ENCODE measurements at regions not wholly inside any gene's neighbourhood (a gene's known extent, or its start where the extent isn't known, plus 50 kb on each side); places are given as distances from the start of the nearest gene placed in this dataset.

GRCh38 chr9:90021216-90021906 lies 416.5 kb downstream of the GADD45G start:
- H3K4me1 ChIP-seq (ENCODE audit: insufficient read depth, insufficient read length) = peaks cover under 1% of the 10 kb centered on the region
- H3K9me3 ChIP-seq (ENCODE audit: insufficient read depth, low read length) = 0 out of 2 replicates have a peak, but pooled peaks cover 6% of the 10 kb centered on the region
- DNase-seq (ENCODE audit: low read depth, low spot score) = no peak
- no peaks in the 10 kb centered on the region for H3K36me3 ChIP-seq (ENCODE audit: insufficient read depth, insufficient read length, low read length)
- peaks cover 3% of the 10 kb centered on the region for H3K27me3 ChIP-seq (ENCODE audit: insufficient read depth, insufficient read length)
- H3K9ac ChIP-seq (ENCODE audit: insufficient read length, low read depth) = no peak overlapping the region
- TF ChIP-seq YY1 (IDR thresholded peaks at IDR 0.05; ENCODE audit: insufficient read depth, insufficient read length) (no peak), SUZ12 (IDR thresholded peaks at IDR 0.05; ENCODE audit: extremely low read depth, insufficient read depth, insufficient read length) (no peak), ZNF274 (IDR thresholded peaks at IDR 0.05; ENCODE audit: low read depth, low read length) (no peak)
- H3K4me3 ChIP-seq (ENCODE audit: insufficient read length, low read depth) = no peak overlapping the region

GRCh38 chr9:90022474-90022873 lies 417.7 kb downstream of the GADD45G start:
- peaks cover 2% of the 10 kb centered on the region for H3K4me1 ChIP-seq (ENCODE audit: insufficient read depth, insufficient read length)
- TF ChIP-seq SUZ12 (IDR thresholded peaks at IDR 0.05; ENCODE audit: extremely low read depth, insufficient read depth, insufficient read length) (no peak), ZNF274 (IDR thresholded peaks at IDR 0.05; ENCODE audit: low read depth, low read length) (no peak), YY1 (IDR thresholded peaks at IDR 0.05; ENCODE audit: insufficient read depth, insufficient read length) (no peak)
- no peak overlapping the region for H3K9ac ChIP-seq (ENCODE audit: insufficient read length, low read depth)
- H3K9me3 ChIP-seq (ENCODE audit: insufficient read depth, low read length) = 0 out of 2 replicates have a peak, but pooled peaks cover 6% of the 10 kb centered on the region
- no peak for DNase-seq (ENCODE audit: low read depth, low spot score)
- H3K4me3 ChIP-seq (ENCODE audit: insufficient read length, low read depth) = no peak overlapping the region
- H3K27me3 ChIP-seq (ENCODE audit: insufficient read depth, insufficient read length) = peaks cover 3% of the 10 kb centered on the region
- no peaks in the 10 kb centered on the region for H3K36me3 ChIP-seq (ENCODE audit: insufficient read depth, insufficient read length, low read length)

DNA sequence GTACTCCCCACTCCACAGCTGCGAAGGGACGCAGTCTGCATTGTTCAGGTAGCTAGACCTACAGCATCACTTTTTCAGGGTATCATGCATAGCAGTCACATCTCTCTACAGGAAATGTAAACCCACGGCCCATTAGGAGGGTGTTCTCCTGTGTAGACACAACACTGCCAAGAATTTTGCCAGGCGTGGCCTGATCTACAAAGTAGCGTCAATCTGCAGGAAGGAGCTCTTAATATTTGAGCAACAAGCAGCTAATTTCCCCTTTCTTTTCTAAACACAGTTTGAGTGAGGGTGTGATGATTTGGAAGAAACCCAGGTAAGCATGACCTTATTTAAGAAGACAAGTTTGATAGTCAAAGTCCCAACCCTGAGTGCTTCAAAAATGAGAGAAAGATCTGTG lies 419.0 kb downstream of the GADD45G start:
- Histone ChIP-seq H3K9me3 (ENCODE audit: insufficient read depth, low read length) (0 out of 2 replicates have a peak, but pooled peaks cover 6% of the 10 kb centered on the region), H3K36me3 (ENCODE audit: insufficient read depth, insufficient read length, low read length) (no peaks in the 10 kb centered on the region), H3K27me3 (ENCODE audit: insufficient read depth, insufficient read length) (peaks cover 3% of the 10 kb centered on the region), H3K4me3 (ENCODE audit: insufficient read length, low read depth) (no peak overlapping the region), H3K9ac (ENCODE audit: insufficient read length, low read depth) (no peak overlapping the region), H3K4me1 (ENCODE audit: insufficient read depth, insufficient read length) (peaks cover 2% of the 10 kb centered on the region)
- TF ChIP-seq SUZ12 (IDR thresholded peaks at IDR 0.05; ENCODE audit: extremely low read depth, insufficient read depth, insufficient read length) (no peak), YY1 (IDR thresholded peaks at IDR 0.05; ENCODE audit: insufficient read depth, insufficient read length) (no peak), ZNF274 (IDR thresholded peaks at IDR 0.05; ENCODE audit: low read depth, low read length) (no peak)
- DNase-seq (ENCODE audit: low read depth, low spot score) = no peak

GRCh38 chr9:90024409-90024808 lies 419.6 kb downstream of the GADD45G start:
- Histone ChIP-seq H3K36me3 (ENCODE audit: insufficient read depth, insufficient read length, low read length) (no peaks in the 10 kb centered on the region), H3K9ac (ENCODE audit: insufficient read length, low read depth) (no peak overlapping the region), H3K4me3 (ENCODE audit: insufficient read length, low read depth) (no peak overlapping the region), H3K27me3 (ENCODE audit: insufficient read depth, insufficient read length) (peaks cover 3% of the 10 kb centered on the region), H3K9me3 (ENCODE audit: insufficient read depth, low read length) (0 out of 2 replicates have a peak, but pooled peaks cover 6% of the 10 kb centered on the region), H3K4me1 (ENCODE audit: insufficient read depth, insufficient read length) (peaks cover 2% of the 10 kb centered on the region)
- DNase-seq (ENCODE audit: low read depth, low spot score) = no peak
- TF ChIP-seq SUZ12 (IDR thresholded peaks at IDR 0.05; ENCODE audit: extremely low read depth, insufficient read depth, insufficient read length) = no peak
- no peak for TF ChIP-seq ZNF274 (IDR thresholded peaks at IDR 0.05; ENCODE audit: low read depth, low read length)
- no peak for TF ChIP-seq YY1 (IDR thresholded peaks at IDR 0.05; ENCODE audit: insufficient read depth, insufficient read length)

DNA sequence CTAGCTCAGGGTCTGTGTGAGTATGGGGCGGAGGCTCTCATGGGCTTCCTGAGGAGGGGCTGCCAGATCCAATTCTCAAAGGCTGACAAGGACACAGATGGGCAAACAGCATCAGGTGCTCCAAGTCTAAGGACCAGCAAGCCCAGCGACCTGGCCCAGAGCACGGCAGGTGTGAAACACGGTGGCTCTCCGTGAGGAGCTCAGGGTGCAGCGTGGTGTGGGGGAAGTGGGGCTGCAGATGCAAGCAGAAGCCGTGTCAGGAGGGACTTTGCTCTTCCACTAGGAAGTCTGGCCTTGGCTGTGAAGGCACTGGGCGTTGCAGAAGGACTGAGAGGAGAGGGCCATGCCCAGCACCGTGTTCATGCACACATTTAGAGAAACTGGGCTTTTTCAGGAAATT lies 420.0 kb downstream of the GADD45G start:
- H3K4me3 ChIP-seq (ENCODE audit: insufficient read length, low read depth) = no peak overlapping the region
- no peak for TF ChIP-seq SUZ12 (IDR thresholded peaks at IDR 0.05; ENCODE audit: extremely low read depth, insufficient read depth, insufficient read length)
- no peak for TF ChIP-seq YY1 (IDR thresholded peaks at IDR 0.05; ENCODE audit: insufficient read depth, insufficient read length)
- no peak for TF ChIP-seq ZNF274 (IDR thresholded peaks at IDR 0.05; ENCODE audit: low read depth, low read length)
- no peaks in the 10 kb centered on the region for H3K36me3 ChIP-seq (ENCODE audit: insufficient read depth, insufficient read length, low read length)
- DNase-seq (ENCODE audit: low read depth, low spot score) = no peak
- 0 out of 2 replicates have a peak, but pooled peaks cover 6% of the 10 kb centered on the region for H3K9me3 ChIP-seq (ENCODE audit: insufficient read depth, low read length)
- peaks cover 3% of the 10 kb centered on the region for H3K27me3 ChIP-seq (ENCODE audit: insufficient read depth, insufficient read length)
- H3K9ac ChIP-seq (ENCODE audit: insufficient read length, low read depth) = no peak overlapping the region
- peaks cover 2% of the 10 kb centered on the region for H3K4me1 ChIP-seq (ENCODE audit: insufficient read depth, insufficient read length)

DNA sequence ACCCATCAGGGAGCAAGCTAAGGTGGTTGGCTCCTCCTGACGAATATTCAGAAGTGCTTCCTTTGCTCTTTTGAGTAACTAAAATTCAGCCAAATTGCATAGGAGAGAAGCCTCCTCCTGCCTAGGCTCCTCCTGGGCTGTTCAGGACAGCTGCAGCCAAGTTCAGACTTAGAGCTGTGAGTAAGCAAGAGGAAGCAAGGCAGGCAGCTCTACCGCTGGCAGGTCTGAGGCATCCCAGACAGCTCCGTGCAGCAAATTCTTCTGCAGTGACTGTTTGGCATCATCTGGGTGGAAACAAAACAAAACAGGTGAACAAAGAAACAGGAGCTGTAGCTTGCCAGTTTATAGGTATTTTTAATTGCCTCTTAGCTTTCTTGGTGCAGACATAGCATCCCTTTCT lies 421.0 kb downstream of the GADD45G start:
- Histone ChIP-seq H3K4me3 (ENCODE audit: insufficient read length, low read depth) (no peak overlapping the region), H3K36me3 (ENCODE audit: insufficient read depth, insufficient read length, low read length) (no peaks in the 10 kb centered on the region), H3K4me1 (ENCODE audit: insufficient read depth, insufficient read length) (peaks cover 2% of the 10 kb centered on the region), H3K9me3 (ENCODE audit: insufficient read depth, low read length) (0 out of 2 replicates have a peak, but pooled peaks cover 6% of the 10 kb centered on the region), H3K27me3 (ENCODE audit: insufficient read depth, insufficient read length) (peaks cover 3% of the 10 kb centered on the region), H3K9ac (ENCODE audit: insufficient read length, low read depth) (no peak overlapping the region)
- no peak for TF ChIP-seq SUZ12 (IDR thresholded peaks at IDR 0.05; ENCODE audit: extremely low read depth, insufficient read depth, insufficient read length)
- no peak for TF ChIP-seq ZNF274 (IDR thresholded peaks at IDR 0.05; ENCODE audit: low read depth, low read length)
- TF ChIP-seq YY1 (IDR thresholded peaks at IDR 0.05; ENCODE audit: insufficient read depth, insufficient read length) = no peak
- DNase-seq (ENCODE audit: low read depth, low spot score) = no peak

- Histone ChIP-seq H3K36me3 (ENCODE audit: insufficient read depth, insufficient read length, low read length) (no peaks in the 10 kb centered on the region), H3K4me3 (ENCODE audit: insufficient read length, low read depth) (no peak overlapping the region), H3K9ac (ENCODE audit: insufficient read length, low read depth) (no peak overlapping the region), H3K4me1 (ENCODE audit: insufficient read depth, insufficient read length) (peaks cover 2% of the 10 kb centered on the region), H3K27me3 (ENCODE audit: insufficient read depth, insufficient read length) (peaks cover 3% of the 10 kb centered on the region), H3K9me3 (ENCODE audit: insufficient read depth, low read length) (0 out of 2 replicates have a peak, but pooled peaks cover 4% of the 10 kb centered on the region)
- TF ChIP-seq ZNF274 (IDR thresholded peaks at IDR 0.05; ENCODE audit: low read depth, low read length) (no peak), YY1 (IDR thresholded peaks at IDR 0.05; ENCODE audit: insufficient read depth, insufficient read length) (no peak), SUZ12 (IDR thresholded peaks at IDR 0.05; ENCODE audit: extremely low read depth, insufficient read depth, insufficient read length) (no peak)
- DNase-seq (ENCODE audit: low read depth, low spot score) = no peak
Measured at GRCh38 chr9:90027296-90027790, 422.5 kb downstream of the GADD45G start.
